GM23338 (cell line): ENCODE measurements at regions not wholly inside any gene's neighbourhood (a gene's known extent, or its start where the extent isn't known, plus 50 kb on each side); places are given as distances from the start of the nearest gene placed in this dataset.

ENCODE experiments used
- ATAC-seq: fragments of 200-7000 bp; cut with Tn5 transposase; 3 replicates; pipeline ENCODE4 v1.9.1; 2020
- DNase-seq: peaks from one replicate; pipeline ENCODE4 v3.0.0-alpha.2; 2015; ENCODE audit warnings: low spot score
- H2AFZ ChIP-seq: fragments of 200-600 bp; sonication (generic); 2 replicates; pipeline ENCODE4 v1.8.0; 2016; ENCODE audit warnings: antibody characterized with exemption, mild to moderate bottlenecking, moderate library complexity
- H3F3A ChIP-seq: fragments of 200-600 bp; sonication (generic); replicated peaks from 2 replicates; pipeline ENCODE4 v1.8.0; 2017; ENCODE audit warnings: antibody characterized with exemption, mixed run types, low read depth
- H3K27ac ChIP-seq: fragments of 200-600 bp; sonication (generic); 2 replicates; pipeline ENCODE4 v1.6.1; 2016; ENCODE audit warnings: low read depth
- H3K27me3 ChIP-seq: fragments of 200-600 bp; sonication (generic); 2 replicates; pipeline ENCODE4 v1.8.0; 2016; ENCODE audit warnings: mild to moderate bottlenecking, mixed run types, moderate library complexity; ENCODE audit not compliant: insufficient read depth
- H3K36me3 ChIP-seq: fragments of 200-600 bp; sonication (generic); 2 replicates; pipeline ENCODE4 v1.8.0; 2016; ENCODE audit warnings: mild to moderate bottlenecking; ENCODE audit not compliant: insufficient read depth
- H3K4me1 ChIP-seq: fragments of 200-600 bp; sonication (generic); 2 replicates; pipeline ENCODE4 v1.8.0; 2016; ENCODE audit warnings: mild to moderate bottlenecking, moderate library complexity; ENCODE audit not compliant: insufficient read depth
- H3K4me2 ChIP-seq: fragments of 200-600 bp; sonication (generic); 2 replicates; pipeline ENCODE4 v1.7.1; 2017; ENCODE audit warnings: mixed run types
- H3K4me3 ChIP-seq: fragments of 200-600 bp; sonication (generic); 2 replicates; pipeline ENCODE4 v1.6.1; 2016; ENCODE audit warnings: mixed run types
- H3K79me2 ChIP-seq: fragments of 200-600 bp; sonication (generic); replicated peaks from 2 replicates; pipeline ENCODE4 v1.8.0; 2017; ENCODE audit warnings: mild to moderate bottlenecking; ENCODE audit not compliant: insufficient read depth
- H3K9me2 ChIP-seq: fragments of 200-600 bp; sonication (generic); 2 replicates; pipeline ENCODE4 v1.8.0; 2017; ENCODE audit not compliant: insufficient read depth
- H4K20me1 ChIP-seq: fragments of 200-600 bp; sonication (generic); replicated peaks from 2 replicates; pipeline ENCODE4 v1.8.0; 2017; ENCODE audit warnings: mild to moderate bottlenecking; ENCODE audit not compliant: insufficient read depth
- H3K27ac Mint-ChIP-seq: 2 replicates; pipeline ENCODE4 v1.8.0; 2020; ENCODE audit warnings: inconsistent platforms, mild to moderate bottlenecking, moderate library complexity, mixed read lengths
- H3K27me3 Mint-ChIP-seq: 3 replicates; pipeline ENCODE4 v1.8.0; 2022; ENCODE audit warnings: low read depth, mild to moderate bottlenecking, moderate library complexity, mixed read lengths, inconsistent platforms; ENCODE audit not compliant: insufficient read depth, poor library complexity
- H3K36me3 Mint-ChIP-seq: 3 replicates; pipeline ENCODE4 v1.8.0; 2021; ENCODE audit warnings: low read depth, mild to moderate bottlenecking, inconsistent platforms, moderate library complexity, mixed read lengths
- H3K4me1 Mint-ChIP-seq: 3 replicates; pipeline ENCODE4 v1.8.0; 2020; ENCODE audit warnings: mild to moderate bottlenecking, inconsistent platforms, mixed read lengths
- H3K4me3 Mint-ChIP-seq: 3 replicates; pipeline ENCODE4 v1.8.0; 2021; ENCODE audit warnings: moderate library complexity, mild to moderate bottlenecking, inconsistent platforms, mixed read lengths
- H3K9me3 Mint-ChIP-seq: 3 replicates; pipeline ENCODE4 v1.8.0; 2020; ENCODE audit warnings: moderate library complexity, mild to moderate bottlenecking, inconsistent platforms, mixed read lengths
- CREB1 ChIP-seq: fragments of 250-450 bp; sonication (Bioruptor Pico); IDR thresholded peaks from 2 replicates; pipeline ENCODE4 v1.5.0; 2020; ENCODE audit warnings: low read depth, mild to moderate bottlenecking, moderate library complexity
- EZH2 ChIP-seq: fragments of 200-600 bp; sonication (generic); IDR thresholded peaks from one replicate; pipeline ENCODE4 v1.8.0; 2017; ENCODE audit warnings: antibody characterized with exemption, mild to moderate bottlenecking, low read depth; ENCODE audit not compliant: unreplicated experiment
- EZH2phosphoT487 ChIP-seq: fragments of 200-600 bp; sonication (generic); IDR thresholded peaks from one replicate; pipeline ENCODE4 v1.8.1; 2018; ENCODE audit warnings: antibody characterized with exemption; ENCODE audit not compliant: unreplicated experiment
- JUNB ChIP-seq: IDR thresholded peaks from one replicate; pipeline ENCODE4 v1.6.1; 2016; ENCODE audit warnings: antibody characterized with exemption; ENCODE audit not compliant: unreplicated experiment
- REST ChIP-seq: IDR thresholded peaks from one replicate; pipeline ENCODE4 v1.6.1; 2018; ENCODE audit warnings: antibody characterized with exemption; ENCODE audit not compliant: unreplicated experiment
- STAT1 ChIP-seq: IDR thresholded peaks from one replicate; pipeline ENCODE4 v1.6.1; 2016; ENCODE audit warnings: antibody characterized with exemption; ENCODE audit not compliant: unreplicated experiment
- ZNF331 ChIP-seq: fragments of 250-450 bp; sonication (Bioruptor Pico); IDR thresholded peaks from 2 replicates; pipeline ENCODE4 v1.5.0; 2020; ENCODE audit warnings: low read depth, mild to moderate bottlenecking, moderate library complexity
- TF ChIP-seq, protein P1 (sequence below): IDR thresholded peaks from 2 replicates; pipeline ENCODE4 v1.6.1; 2016; ENCODE audit warnings: antibody characterized with exemption

- TF ChIP-seq REST = no peak
Measured at GRCh38 chr15:62568004-62568403, 402.9 kb upstream of the C2CD4B start (continued).

DNA sequence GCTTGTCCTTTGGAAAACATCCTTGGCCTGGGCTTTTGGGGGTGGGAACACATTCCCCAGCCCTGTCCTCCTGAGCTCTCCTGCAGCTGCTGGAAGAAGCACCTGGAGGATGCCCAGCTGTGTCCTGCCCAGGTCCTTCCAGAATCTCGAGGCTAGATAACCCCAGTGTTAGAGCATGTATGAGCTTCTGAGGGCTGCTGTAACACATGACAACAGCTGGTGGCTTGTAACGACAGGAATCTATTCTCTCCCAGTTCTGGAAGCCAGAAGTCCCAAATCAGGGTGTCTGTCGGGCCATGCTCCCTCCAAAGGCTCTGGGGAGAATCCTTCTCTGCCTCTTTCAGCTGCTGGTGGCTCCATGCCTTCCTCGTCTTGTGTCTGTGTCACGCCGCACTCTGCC lies 403.6 kb upstream of the C2CD4B start:
- H3K4me3 Mint-ChIP-seq = no peak overlapping the region

GRCh38 chr15:62569460-62570404 lies 404.6 kb upstream of the C2CD4B start:
- no peaks in the 10 kb centered on the region for H3K36me3 Mint-ChIP-seq
- Histone ChIP-seq H3K79me2 (no peaks in the 10 kb centered on the region; the same call in 1 of the 2 replicates), H4K20me1 (no peaks in the 10 kb centered on the region; the same call in 1 of the 2 replicates), H3K4me2 (no peak overlapping the region), H3K27ac (no peak overlapping the region), H3K4me3 (no peak overlapping the region), H3F3A (no peaks in the 10 kb centered on the region), H2AFZ (no peak overlapping the region), H3K36me3 (no peaks in the 10 kb centered on the region), H3K27me3 (no peaks in the 10 kb centered on the region), H3K9me2 (no peaks in the 10 kb centered on the region), H3K4me1 (no peaks in the 10 kb centered on the region; the same call in 1 of the 2 replicates)
- H3K4me3 Mint-ChIP-seq = no peak overlapping the region
- no peak for DNase-seq
- ATAC-seq = no peak
- H3K27me3 Mint-ChIP-seq = peaks cover 16% of the 10 kb centered on the region
- H3K9me3 Mint-ChIP-seq = no peaks in the 10 kb centered on the region
- peaks cover 38% of the 10 kb centered on the region for H3K4me1 Mint-ChIP-seq
- no peak overlapping the region for H3K27ac Mint-ChIP-seq
- no peak for TF ChIP-seq STAT1
- TF ChIP-seq, protein P1, sequence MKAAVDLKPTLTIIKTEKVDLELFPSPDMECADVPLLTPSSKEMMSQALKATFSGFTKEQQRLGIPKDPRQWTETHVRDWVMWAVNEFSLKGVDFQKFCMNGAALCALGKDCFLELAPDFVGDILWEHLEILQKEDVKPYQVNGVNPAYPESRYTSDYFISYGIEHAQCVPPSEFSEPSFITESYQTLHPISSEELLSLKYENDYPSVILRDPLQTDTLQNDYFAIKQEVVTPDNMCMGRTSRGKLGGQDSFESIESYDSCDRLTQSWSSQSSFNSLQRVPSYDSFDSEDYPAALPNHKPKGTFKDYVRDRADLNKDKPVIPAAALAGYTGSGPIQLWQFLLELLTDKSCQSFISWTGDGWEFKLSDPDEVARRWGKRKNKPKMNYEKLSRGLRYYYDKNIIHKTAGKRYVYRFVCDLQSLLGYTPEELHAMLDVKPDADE = no peak
- no peak for TF ChIP-seq REST
- no peak for TF ChIP-seq EZH2
- no peak for TF ChIP-seq EZH2phosphoT487
- TF ChIP-seq ZNF331 (CRISPR knock-in tag) = no peak
- TF ChIP-seq JUNB = no peak

More for the DNA sequence above, 403.6 kb upstream of the C2CD4B start:
- H3K27me3 Mint-ChIP-seq = peaks cover 13% of the 10 kb centered on the region
- TF ChIP-seq CREB1 (no peak), ZNF331 (CRISPR knock-in tag) (no peak)
- peaks cover 38% of the 10 kb centered on the region for H3K4me1 Mint-ChIP-seq
- Histone ChIP-seq H3K4me3 (no peak overlapping the region), H2AFZ (no peak overlapping the region), H3K36me3 (no peaks in the 10 kb centered on the region), H3K27ac (no peak overlapping the region), H3K27me3 (no peaks in the 10 kb centered on the region), H3K79me2 (no peaks in the 10 kb centered on the region; the same call in 1 of the 2 replicates), H3K9me2 (no peaks in the 10 kb centered on the region), H3K4me2 (no peak overlapping the region), H3F3A (no peaks in the 10 kb centered on the region), H3K4me1 (no peaks in the 10 kb centered on the region; the same call in 1 of the 2 replicates), H4K20me1 (no peaks in the 10 kb centered on the region; the same call in 1 of the 2 replicates)
- H3K36me3 Mint-ChIP-seq = no peaks in the 10 kb centered on the region
- H3K9me3 Mint-ChIP-seq = no peaks in the 10 kb centered on the region
- ATAC-seq (no peak), DNase-seq (no peak)
- no peak overlapping the region for H3K27ac Mint-ChIP-seq
